Right lobe of liver (tissue), 6 donors: ENCODE measurements at regions not wholly inside any gene's neighbourhood (a gene's known extent, or its start where the extent isn't known, plus 50 kb on each side); places are given as distances from the start of the nearest gene placed in this dataset.

ENCODE experiments used
- ATAC-seq, 4 donors: fragments of 200-7000 bp; cut with Tn5 transposase; one replicate each; pipeline ENCODE4 v1.9.1; 2020; ENCODE audit warnings: mild to moderate bottlenecking in 4 of 4, moderate library complexity in 4 of 4
- DNase-seq, 3 donors: peaks; one replicate each; pipeline ENCODE4 v3.0.0-alpha.2; 2020
- H3K27ac ChIP-seq, 3 donors: fragments of 200-600 bp; one replicate each; pipeline ENCODE4 v1.8.0; 2022
- H3K27me3 ChIP-seq, 2 donors: fragments of 200-600 bp; one replicate each; pipeline ENCODE4 v1.8.0; 2022
- H3K36me3 ChIP-seq, 4 donors: fragments of 200-600 bp; sonication (generic) in 1 of 4; one replicate each; pipeline versions ENCODE4 v1.5.1 to v1.8.0; 2017 to 2022; ENCODE audit warnings: control low read depth in 1 of 4
- H3K4me1 ChIP-seq, 4 donors: fragments of 200-600 bp; sonication (generic) in 1 of 4; one replicate each; pipeline versions ENCODE4 v1.5.1 to v1.8.0; 2017 to 2022; ENCODE audit warnings: control low read depth in 1 of 4
- H3K4me3 ChIP-seq, 3 donors: fragments of 200-600 bp; one replicate each; pipeline ENCODE4 v1.8.0; 2022
- H3K9me3 ChIP-seq, 4 donors: fragments of 200-600 bp; sonication (generic) in 1 of 4; one replicate each; pipeline versions ENCODE4 v1.5.1 to v1.8.0; 2017 to 2022; ENCODE audit warnings: control low read depth in 1 of 4
- CTCF ChIP-seq, 4 donors: fragments of 200-600 bp in 3 of 4; fragments of 450-650 bp in 1 of 4; IDR thresholded peaks; one replicate each; pipeline versions ENCODE4 v1.5.1 to v1.8.0; 2016 to 2022; ENCODE audit warnings: antibody characterized with exemption in 4 of 4, mild to moderate bottlenecking in 2 of 4
- POLR2A ChIP-seq: fragments of 450-650 bp; IDR thresholded peaks from one replicate; pipeline ENCODE4 v1.6.1; 2017; ENCODE audit warnings: antibody characterized with exemption, mild to moderate bottlenecking
- WGBS: methylation state at CpG from one replicate; pipeline ENCODE4 v1.1.6; 2018; ENCODE audit warnings: low coverage, low lambda C conversion rate; ENCODE audit not compliant: insufficient coverage; ENCODE audit errors: missing lambda C conversion rate; 5-methylcytosine and 5-hydroxymethylcytosine counted together
- intact Hi-C, 2 donors: fragments of 100-400 bp; cut with DNase I; formaldehyde crosslinking; loops; one replicate each; pipeline versions ENCODE4 v1.11.2 to v1.14.1; 2022
- donor health status: DM: no; HTN: yes; CAD: no.
- donor health status: DM: no; HTN: no; CAD: no.
- donor health status: DM: no; HTN: no; CAD: no.
- donor health status: DM: no; HTN: yes; CAD: no.
- donor health status: DM: no; HTN: yes; CAD: no.

GRCh38 chr11:69892986-69893555 lies 73.9 kb upstream of the FGF3 start:
- Histone ChIP-seq H3K4me3 (no peak overlapping the region), H3K9me3 (no peaks in the 10 kb centered on the region), H3K36me3 (no peaks in the 10 kb centered on the region), H3K27ac (no peak overlapping the region), H3K27me3 (no peaks in the 10 kb centered on the region), H3K4me1 (peaks cover 0 to 30% (median 12%) of the 10 kb centered on the region in 4 donors)
- ATAC-seq (peak; percentile 29 to 60 (median 37)), DNase-seq (peak in 2 of 3 donors; percentile 70 to 72)
- TF ChIP-seq CTCF (IDR thresholded peaks at IDR 0.05) (no peak), POLR2A (no peak)
- 21% methylated on average over 5 of the region's 11 CpGs for WGBS
- intact Hi-C loops = no loop called here

- Histone ChIP-seq H3K4me1 (peaks cover 0 to 30% (median 12%) of the 10 kb centered on the region in 4 donors), H3K4me3 (no peak overlapping the region), H3K9me3 (no peaks in the 10 kb centered on the region), H3K36me3 (no peaks in the 10 kb centered on the region), H3K27me3 (no peaks in the 10 kb centered on the region), H3K27ac (no peak overlapping the region)
- intact Hi-C loops = no loop called here
- no peak for TF ChIP-seq POLR2A
- 70% methylated on average over 4 of the region's 10 CpGs for WGBS
- DNase-seq (peak in 1 of 3 donors; percentile 24), ATAC-seq (no peak)
These were observed 74.4 kb upstream of the FGF3 start for GRCh38 chr11:69893631-69894030.

- WGBS = 69% methylated on average over 4 of the region's 15 CpGs
- H3K27me3 ChIP-seq = no peaks in the 10 kb centered on the region
- TF ChIP-seq POLR2A (no peak), CTCF (IDR thresholded peaks at IDR 0.05) (no peak)
- no peaks in the 10 kb centered on the region for H3K9me3 ChIP-seq
- no peaks in the 10 kb centered on the region for H3K36me3 ChIP-seq
- peaks cover 0 to 30% (median 12%) of the 10 kb centered on the region in 4 donors for H3K4me1 ChIP-seq
- intact Hi-C loops = no loop called here
- H3K4me3 ChIP-seq = no peak overlapping the region
- no peak overlapping the region for H3K27ac ChIP-seq
- ATAC-seq (no peak), DNase-seq (no peak)
These were observed 75.0 kb upstream of the FGF3 start for GRCh38 chr11:69894181-69894611.

GRCh38 chr11:69894648-69895047 lies 75.4 kb upstream of the FGF3 start:
- no peaks in the 10 kb centered on the region for H3K9me3 ChIP-seq
- intact Hi-C loops = no loop called here
- no peak overlapping the region for H3K27ac ChIP-seq
- 68% methylated on average over 4 of the region's 8 CpGs for WGBS
- H3K27me3 ChIP-seq = no peaks in the 10 kb centered on the region
- DNase-seq = no peak
- no peak overlapping the region for H3K4me3 ChIP-seq
- H3K36me3 ChIP-seq = no peaks in the 10 kb centered on the region
- no peak for TF ChIP-seq POLR2A
- TF ChIP-seq CTCF (IDR thresholded peaks at IDR 0.05) = no peak
- H3K4me1 ChIP-seq = peaks cover 0 to 30% (median 12%) of the 10 kb centered on the region in 4 donors
- no peak for ATAC-seq

- peaks cover 0 to 30% (median 14%) of the 10 kb centered on the region in 4 donors for H3K4me1 ChIP-seq
- no peak overlapping the region for H3K27ac ChIP-seq
- DNase-seq (no peak), ATAC-seq (no peak)
- no peak overlapping the region for H3K4me3 ChIP-seq
- H3K27me3 ChIP-seq = no peaks in the 10 kb centered on the region
- no peak for TF ChIP-seq CTCF (IDR thresholded peaks at IDR 0.05)
- no peak for TF ChIP-seq POLR2A
- intact Hi-C loops = no loop called here
- H3K36me3 ChIP-seq = no peaks in the 10 kb centered on the region
- H3K9me3 ChIP-seq = no peaks in the 10 kb centered on the region
These were observed 77.0 kb upstream of the FGF3 start for GRCh38 chr11:69896250-69896649.
